ENCODE measurements at regions not wholly inside any gene's neighbourhood (a gene's known extent, or its start where the extent isn't known, plus 50 kb on each side); places are given as distances from the start of the nearest gene placed in this dataset.

DNA sequence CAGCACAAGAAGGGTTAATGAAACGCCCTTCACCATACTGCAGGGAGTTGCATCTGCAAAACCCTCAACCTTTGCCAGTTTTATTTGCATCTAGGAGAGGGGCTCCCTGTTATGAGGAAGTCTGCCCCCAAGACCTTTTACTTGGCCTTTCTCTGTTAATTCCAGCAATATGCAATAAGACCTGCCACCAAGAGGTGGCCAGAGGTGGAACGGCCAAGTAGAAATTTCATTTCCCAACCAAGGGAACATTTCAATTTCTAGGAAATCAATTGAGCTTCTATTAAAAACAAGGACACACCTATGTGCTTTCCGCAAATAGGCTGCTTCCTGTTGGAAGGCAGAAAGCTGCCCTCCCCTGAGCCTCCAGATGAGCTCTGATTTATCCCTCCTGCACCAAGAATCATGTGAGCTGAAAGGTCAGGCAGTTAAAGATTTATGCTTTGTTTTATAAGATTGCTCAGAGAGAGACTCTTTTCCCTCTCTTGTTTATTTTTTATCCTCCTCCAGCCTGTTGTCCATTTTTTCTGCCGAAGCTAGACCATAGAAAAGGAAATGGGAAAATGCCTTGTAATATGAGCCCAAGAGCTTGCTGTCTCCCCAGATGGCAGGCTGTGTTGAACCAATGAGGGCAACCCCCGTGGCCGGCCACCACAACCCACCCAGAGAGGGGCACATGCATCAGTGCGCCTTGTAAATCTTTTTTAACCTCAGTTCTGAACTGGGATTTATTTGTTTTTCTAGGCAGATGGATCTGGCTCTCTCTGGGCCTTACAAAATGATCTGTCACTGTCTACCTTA lies 572.8 kb downstream of the TLE1 start:
- Mint-ChIP-seq H3K4me1 (peaks cover 37 to 40% of the 10 kb centered on the region in 2 experiments), H3K36me3 (ENCODE audit: insufficient read depth in 1 of 3, low read depth in 3 of 3) (no peaks in the 10 kb centered on the region), H3K27ac (peak overlapping the region in 1 of 3 experiments; percentile 12; a peak in 2 of 7 replicates), H3K27me3 (ENCODE audit: low read depth) (no peaks in the 10 kb centered on the region), H3K9me3 (no peaks in the 10 kb centered on the region; a peak in 2 of 5 replicates), H3K4me3 (0 out of 5 replicates have a peak overlapping the region, but pooled peaks of 1 of the 2 experiments have one; percentile 2)
- Histone ChIP-seq H3K23me2 (ENCODE audit: insufficient read length, low read depth, low read length, poor library complexity, severe bottlenecking) (no peaks in the 10 kb centered on the region), H4K8ac (replicated peaks; ENCODE audit: insufficient read length, low read depth, low read length) (no peak overlapping the region), H2BK20ac (ENCODE audit: low read depth, low read length, poor library complexity, severe bottlenecking) (no peak overlapping the region), H2AFZ (ENCODE audit: low read length) (no peak overlapping the region), H4K5ac (ENCODE audit: insufficient read length, low read depth, low read length) (no peak overlapping the region), H3K4ac (ENCODE audit: low read depth, low read length) (no peak overlapping the region), H2AK5ac (ENCODE audit: insufficient read length, low read length) (no peak overlapping the region), H3K23ac (ENCODE audit: insufficient read length, low read depth, low read length) (no peak overlapping the region), H3K4me1 (ENCODE audit: insufficient read depth, low read length) (peaks cover 9% of the 10 kb centered on the region; the same call in 1 of the 2 replicates), H4K20me1 (ENCODE audit: control insufficient read depth, insufficient read depth, insufficient read length) (no peaks in the 10 kb centered on the region), H3K27me3 (ENCODE audit: insufficient read depth, low read length) (no peaks in the 10 kb centered on the region), H2BK5ac (ENCODE audit: insufficient read length, low read length) (no peak overlapping the region), H4K91ac (ENCODE audit: insufficient read length, low read depth, low read length) (no peak overlapping the region), H3K9ac (ENCODE audit: extremely low read depth, insufficient read length, low read length) (no peak overlapping the region), H3K14ac (ENCODE audit: insufficient read depth, low read length) (no peak overlapping the region), H3K4me2 (ENCODE audit: insufficient read depth, insufficient read length, low read length) (no peak overlapping the region), H3K79me1 (ENCODE audit: insufficient read depth, low read depth, low read length, poor library complexity, severe bottlenecking) (no peaks in the 10 kb centered on the region), H2BK15ac (ENCODE audit: low read depth, low read length) (no peak overlapping the region), H2BK120ac (ENCODE audit: low read depth, low read length, poor library complexity, severe bottlenecking) (no peak overlapping the region), H3T11ph (ENCODE audit: low read length) (no peak overlapping the region), H3K9me3 (ENCODE audit: control insufficient read depth, low read depth, low read length) (no peaks in the 10 kb centered on the region), H3K56ac (ENCODE audit: insufficient read length, low read depth, low read length) (no peak overlapping the region), H3K27ac (ENCODE audit: insufficient read length, low read depth, low read length) (no peak overlapping the region), H3K18ac (ENCODE audit: insufficient read length, low read depth, low read length) (no peak overlapping the region), H2BK12ac (ENCODE audit: insufficient read length, low read depth, low read length) (no peak overlapping the region), H3K79me2 (ENCODE audit: insufficient read depth, low read length) (no peaks in the 10 kb centered on the region)
- no CpG with 5 or more reads among the region's 7 CpGs for WGBS (ENCODE audit: extremely low coverage, insufficient read length, low lambda C conversion rate)
- no peak for DNase-seq
- TF ChIP-seq, protein P1, sequence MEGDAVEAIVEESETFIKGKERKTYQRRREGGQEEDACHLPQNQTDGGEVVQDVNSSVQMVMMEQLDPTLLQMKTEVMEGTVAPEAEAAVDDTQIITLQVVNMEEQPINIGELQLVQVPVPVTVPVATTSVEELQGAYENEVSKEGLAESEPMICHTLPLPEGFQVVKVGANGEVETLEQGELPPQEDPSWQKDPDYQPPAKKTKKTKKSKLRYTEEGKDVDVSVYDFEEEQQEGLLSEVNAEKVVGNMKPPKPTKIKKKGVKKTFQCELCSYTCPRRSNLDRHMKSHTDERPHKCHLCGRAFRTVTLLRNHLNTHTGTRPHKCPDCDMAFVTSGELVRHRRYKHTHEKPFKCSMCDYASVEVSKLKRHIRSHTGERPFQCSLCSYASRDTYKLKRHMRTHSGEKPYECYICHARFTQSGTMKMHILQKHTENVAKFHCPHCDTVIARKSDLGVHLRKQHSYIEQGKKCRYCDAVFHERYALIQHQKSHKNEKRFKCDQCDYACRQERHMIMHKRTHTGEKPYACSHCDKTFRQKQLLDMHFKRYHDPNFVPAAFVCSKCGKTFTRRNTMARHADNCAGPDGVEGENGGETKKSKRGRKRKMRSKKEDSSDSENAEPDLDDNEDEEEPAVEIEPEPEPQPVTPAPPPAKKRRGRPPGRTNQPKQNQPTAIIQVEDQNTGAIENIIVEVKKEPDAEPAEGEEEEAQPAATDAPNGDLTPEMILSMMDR (conservative IDR thresholded peaks at IDR 0.05): peak; percentile 31; the same call in 1 of the 3 replicates

All from H9 (cell line).